ENCODE measurements at regions not wholly inside any gene's neighbourhood (a gene's known extent, or its start where the extent isn't known, plus 50 kb on each side); places are given as distances from the start of the nearest gene placed in this dataset.

- no peak for TF ChIP-seq CTCF (IDR thresholded peaks at IDR 0.05)
Measured at GRCh38 chr4:138686106-138686835, 329.3 kb upstream of the NOCT start.

DNA sequence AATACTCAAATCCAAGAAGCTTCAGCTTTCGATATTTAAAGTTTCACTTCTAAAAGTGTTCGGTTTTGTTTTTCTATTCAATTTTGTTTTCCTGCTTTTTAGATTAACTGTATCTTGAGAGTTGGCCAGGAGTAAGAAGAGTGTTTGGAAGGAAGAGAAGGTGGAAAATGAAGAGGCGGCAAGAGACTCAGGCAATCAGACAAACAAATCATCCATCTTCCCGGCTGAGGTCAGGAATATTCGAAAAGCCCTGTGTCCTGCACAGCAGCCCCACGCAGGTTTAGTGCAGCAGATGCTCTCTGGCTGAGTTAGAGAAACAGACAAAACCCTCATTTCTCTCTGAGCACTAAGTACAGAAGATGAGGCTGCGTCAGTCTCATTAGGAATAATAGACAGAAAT, 330.3 kb upstream of the NOCT start:
- no peak for TF ChIP-seq CTCF (IDR thresholded peaks at IDR 0.05)

DNA sequence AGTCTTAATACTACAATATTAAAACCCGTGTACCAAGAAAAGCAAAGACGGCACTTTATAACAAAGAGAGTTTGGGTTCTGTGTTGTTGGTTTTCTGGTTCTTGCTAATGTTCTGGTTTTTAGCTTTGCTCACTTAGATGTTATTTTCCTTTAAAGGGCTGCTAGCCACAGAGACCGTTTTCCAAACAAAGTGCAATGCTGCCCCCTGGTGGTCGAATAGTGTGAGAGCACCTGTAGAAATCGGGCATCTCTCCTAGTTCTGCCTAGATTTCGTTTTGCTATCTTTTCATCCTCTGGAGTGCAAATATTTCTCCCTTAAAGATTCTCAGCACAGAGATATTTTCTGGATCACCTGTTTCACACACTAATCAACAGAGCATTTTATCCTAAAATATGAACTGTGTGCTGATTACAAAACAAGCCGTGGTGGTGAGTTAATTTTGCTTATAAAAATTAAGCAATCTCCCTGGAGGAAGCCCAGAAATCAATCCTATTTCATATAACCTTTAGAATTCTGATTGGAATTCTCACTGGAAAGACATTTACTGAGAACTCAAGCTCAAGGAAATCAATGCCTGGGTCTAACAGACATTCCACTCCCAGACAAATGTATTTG, 334.5 kb upstream of the NOCT start:
- TF ChIP-seq CTCF (IDR thresholded peaks at IDR 0.05), result peak; percentile 77

- no peak for TF ChIP-seq CTCF (IDR thresholded peaks at IDR 0.05)
Measured at GRCh38 chr4:138680256-138680655, 335.3 kb upstream of the NOCT start.

DNA sequence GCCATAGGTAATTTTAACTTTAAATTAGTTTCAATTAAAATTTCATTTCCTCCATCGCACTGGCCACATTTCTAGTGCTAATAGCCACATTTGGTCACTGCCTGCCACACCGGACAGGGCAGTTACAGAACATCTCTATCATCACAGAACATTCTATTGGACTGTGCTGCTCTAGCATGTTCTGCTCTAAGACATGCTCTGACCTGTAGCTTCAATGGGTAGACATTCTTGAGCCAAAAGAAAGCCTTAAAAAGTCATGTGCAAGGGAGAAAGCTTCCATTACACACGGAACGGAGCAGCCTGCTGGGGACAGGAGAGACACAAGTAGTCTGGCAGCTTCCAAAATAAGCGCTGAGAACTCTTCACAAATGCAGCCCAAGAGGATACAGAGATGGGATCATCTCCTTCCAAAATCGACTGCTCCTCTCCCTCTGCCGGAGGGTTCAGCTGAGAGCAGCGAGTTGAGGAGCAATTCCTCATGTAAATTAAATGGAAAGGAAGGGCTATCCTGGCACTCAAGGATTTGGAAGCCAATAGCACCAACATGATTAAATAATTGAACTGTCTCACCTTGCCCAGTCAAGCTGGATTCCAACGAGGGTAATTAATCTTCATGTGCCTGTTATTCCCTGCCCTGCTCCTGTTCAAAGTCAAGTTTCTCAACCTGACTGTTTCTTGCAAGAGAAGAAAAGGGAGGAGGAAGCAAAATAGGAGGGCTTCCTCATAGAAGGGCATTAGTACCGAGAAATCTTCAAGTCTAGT, 336.4 kb upstream of the NOCT start:
- no peak for TF ChIP-seq CTCF (IDR thresholded peaks at IDR 0.05)

- TF ChIP-seq CTCF (IDR thresholded peaks at IDR 0.05), result no peak
Measured at GRCh38 chr4:138677748-138678147, 337.8 kb upstream of the NOCT start.

GRCh38 chr4:138677212-138677611, 338.4 kb upstream of the NOCT start:
- no peak for TF ChIP-seq CTCF (IDR thresholded peaks at IDR 0.05)

Data from LNCAP (cell line).